GM12872 (cell line): ENCODE measurements at regions not wholly inside any gene's neighbourhood (a gene's known extent, or its start where the extent isn't known, plus 50 kb on each side); places are given as distances from the start of the nearest gene placed in this dataset.

Source experiments
- TF ChIP-seq, protein P1 (sequence below): IDR thresholded peaks from 3 replicates; pipeline ENCODE4 v1.5.1; 2011; ENCODE audit warnings: low read depth, mild to moderate bottlenecking, low read length, moderate library complexity; ENCODE audit not compliant: insufficient read depth

GRCh38 chr10:85262992-85263391 lies 934.6 kb downstream of the CCSER2 start:
- TF ChIP-seq, protein P1, sequence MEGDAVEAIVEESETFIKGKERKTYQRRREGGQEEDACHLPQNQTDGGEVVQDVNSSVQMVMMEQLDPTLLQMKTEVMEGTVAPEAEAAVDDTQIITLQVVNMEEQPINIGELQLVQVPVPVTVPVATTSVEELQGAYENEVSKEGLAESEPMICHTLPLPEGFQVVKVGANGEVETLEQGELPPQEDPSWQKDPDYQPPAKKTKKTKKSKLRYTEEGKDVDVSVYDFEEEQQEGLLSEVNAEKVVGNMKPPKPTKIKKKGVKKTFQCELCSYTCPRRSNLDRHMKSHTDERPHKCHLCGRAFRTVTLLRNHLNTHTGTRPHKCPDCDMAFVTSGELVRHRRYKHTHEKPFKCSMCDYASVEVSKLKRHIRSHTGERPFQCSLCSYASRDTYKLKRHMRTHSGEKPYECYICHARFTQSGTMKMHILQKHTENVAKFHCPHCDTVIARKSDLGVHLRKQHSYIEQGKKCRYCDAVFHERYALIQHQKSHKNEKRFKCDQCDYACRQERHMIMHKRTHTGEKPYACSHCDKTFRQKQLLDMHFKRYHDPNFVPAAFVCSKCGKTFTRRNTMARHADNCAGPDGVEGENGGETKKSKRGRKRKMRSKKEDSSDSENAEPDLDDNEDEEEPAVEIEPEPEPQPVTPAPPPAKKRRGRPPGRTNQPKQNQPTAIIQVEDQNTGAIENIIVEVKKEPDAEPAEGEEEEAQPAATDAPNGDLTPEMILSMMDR = no peak

- TF ChIP-seq, protein P1 = no peak
These were observed 936.7 kb downstream of the CCSER2 start for GRCh38 chr10:85265121-85265520.

DNA sequence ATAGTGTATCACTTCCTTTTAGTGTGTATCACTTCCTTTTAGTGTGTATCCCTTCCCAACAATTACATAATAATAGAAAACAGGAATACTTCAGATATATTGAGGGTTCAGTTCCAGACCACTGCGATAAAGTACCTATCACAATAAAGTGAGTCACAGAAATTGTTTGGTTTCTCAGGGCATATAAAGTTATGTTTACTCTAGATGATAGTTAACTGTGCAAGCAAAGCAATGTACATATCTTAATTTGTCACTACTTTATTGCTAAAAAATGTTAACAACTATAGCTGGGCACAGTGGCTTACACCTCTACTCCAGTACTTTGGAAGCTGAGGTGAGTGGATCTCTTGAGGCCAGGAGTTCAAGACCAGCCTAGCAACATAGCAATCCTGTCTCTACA lies 938.4 kb downstream of the CCSER2 start:
- TF ChIP-seq, protein P1 = no peak

GRCh38 chr10:85280014-85280413 lies 951.6 kb downstream of the CCSER2 start:
- TF ChIP-seq, protein P1 = no peak

DNA sequence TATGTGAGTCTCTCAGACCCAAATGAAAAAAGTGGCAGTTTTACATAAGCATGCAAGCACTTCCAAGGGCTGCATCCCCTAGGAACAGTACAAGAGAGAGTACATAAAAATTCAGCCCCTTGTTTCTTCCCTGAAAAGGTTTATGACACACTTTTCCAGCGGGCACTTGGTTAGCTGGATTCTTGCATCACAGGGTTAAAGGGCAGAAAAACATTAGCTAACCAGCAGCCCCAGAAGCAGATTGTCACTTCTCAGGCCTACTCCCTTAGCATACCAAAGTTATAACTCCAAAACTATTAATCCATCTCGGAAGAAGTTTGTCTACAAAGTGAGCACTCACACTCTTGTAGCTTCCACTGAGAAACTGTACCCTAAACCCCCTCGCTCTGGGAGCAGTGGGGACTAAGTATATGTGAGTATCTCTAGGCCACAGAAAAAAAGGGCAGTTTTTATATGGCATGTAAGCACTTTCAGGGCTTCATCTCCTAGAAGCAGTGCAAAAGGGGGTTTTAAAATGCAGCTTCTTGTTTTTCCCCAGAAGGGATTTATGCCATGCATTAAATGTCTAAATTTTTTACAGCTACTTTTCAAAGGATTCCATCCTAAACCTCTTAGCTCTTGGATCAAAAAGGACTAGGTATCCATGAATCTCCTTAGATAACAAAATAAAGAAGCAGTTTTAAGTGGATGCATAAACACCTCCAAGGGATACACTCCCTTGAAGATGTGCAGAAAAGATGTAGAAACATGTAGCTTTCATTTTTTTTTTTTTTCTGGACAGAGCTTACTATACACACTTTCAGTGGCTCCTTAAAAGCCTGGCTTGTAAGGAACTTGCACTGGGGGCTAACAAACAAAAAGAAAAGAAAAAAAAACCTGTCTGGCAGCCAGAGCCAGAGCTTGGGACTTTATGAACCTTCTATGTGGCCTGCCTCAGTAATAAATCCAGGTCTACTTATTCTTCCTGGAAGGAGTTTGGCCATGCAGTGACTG lies 956.7 kb downstream of the CCSER2 start:
- TF ChIP-seq, protein P1 = no peak

- TF ChIP-seq, protein P1 = no peak
These were observed 965.1 kb downstream of the CCSER2 start for GRCh38 chr10:85293483-85293882.

- TF ChIP-seq, protein P1 = no peak
These were observed 983.4 kb downstream of the CCSER2 start for GRCh38 chr10:85311613-85312337.
